ENCODE measurements at regions not wholly inside any gene's neighbourhood (a gene's known extent, or its start where the extent isn't known, plus 50 kb on each side); places are given as distances from the start of the nearest gene placed in this dataset.

DNA sequence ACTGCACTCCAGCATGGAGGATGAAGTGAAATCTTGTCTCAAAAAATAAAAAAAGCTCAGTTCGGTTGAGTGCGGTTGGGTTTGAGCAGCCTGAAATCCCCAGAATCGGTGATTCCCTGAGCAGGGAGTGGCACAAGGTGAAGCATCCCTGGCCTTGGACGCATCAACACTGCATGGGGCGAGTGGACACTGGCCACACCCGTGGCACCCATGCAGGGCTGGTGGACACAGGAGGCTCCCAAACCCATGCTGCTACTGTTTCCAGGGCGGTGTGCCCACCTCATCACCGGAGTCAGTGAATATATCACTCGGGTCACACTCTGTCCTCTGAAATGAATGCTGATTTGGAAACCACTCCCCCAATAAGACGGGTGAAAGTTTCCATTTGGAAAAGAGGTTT, 53.4 kb upstream of the ACTRT2 start:
- no peak for DNase-seq (ENCODE audit: low read depth)
- no peak overlapping the region for H3K4me3 ChIP-seq (ENCODE audit: low read depth, low read length)
- TF ChIP-seq, protein P1, sequence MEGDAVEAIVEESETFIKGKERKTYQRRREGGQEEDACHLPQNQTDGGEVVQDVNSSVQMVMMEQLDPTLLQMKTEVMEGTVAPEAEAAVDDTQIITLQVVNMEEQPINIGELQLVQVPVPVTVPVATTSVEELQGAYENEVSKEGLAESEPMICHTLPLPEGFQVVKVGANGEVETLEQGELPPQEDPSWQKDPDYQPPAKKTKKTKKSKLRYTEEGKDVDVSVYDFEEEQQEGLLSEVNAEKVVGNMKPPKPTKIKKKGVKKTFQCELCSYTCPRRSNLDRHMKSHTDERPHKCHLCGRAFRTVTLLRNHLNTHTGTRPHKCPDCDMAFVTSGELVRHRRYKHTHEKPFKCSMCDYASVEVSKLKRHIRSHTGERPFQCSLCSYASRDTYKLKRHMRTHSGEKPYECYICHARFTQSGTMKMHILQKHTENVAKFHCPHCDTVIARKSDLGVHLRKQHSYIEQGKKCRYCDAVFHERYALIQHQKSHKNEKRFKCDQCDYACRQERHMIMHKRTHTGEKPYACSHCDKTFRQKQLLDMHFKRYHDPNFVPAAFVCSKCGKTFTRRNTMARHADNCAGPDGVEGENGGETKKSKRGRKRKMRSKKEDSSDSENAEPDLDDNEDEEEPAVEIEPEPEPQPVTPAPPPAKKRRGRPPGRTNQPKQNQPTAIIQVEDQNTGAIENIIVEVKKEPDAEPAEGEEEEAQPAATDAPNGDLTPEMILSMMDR (IDR thresholded peaks at IDR 0.05; ENCODE audit: control insufficient read depth, extremely low read depth, insufficient read depth): no peak

DNA sequence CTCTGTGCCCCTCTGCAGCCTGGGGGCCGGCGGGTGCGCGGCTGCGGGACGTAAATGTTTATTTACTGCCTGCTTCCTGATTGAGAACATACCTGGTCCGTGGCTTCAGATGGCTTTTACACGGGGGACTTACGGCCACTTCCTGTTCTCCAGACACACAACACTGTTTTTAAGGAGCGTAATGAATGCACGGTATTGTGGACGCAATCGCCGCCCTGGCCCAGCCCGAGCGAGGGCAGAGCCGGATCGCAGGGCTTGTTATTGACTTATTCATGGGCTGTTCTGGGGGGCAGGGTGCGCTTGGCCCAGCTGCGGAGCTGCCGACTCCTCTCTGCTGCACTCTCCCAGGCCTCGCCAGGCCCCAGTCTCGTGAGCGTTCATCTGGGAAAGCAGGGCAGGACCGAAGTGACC, 52.8 kb upstream of the ACTRT2 start:
- TF ChIP-seq, protein P1 (IDR thresholded peaks at IDR 0.05; ENCODE audit: control insufficient read depth, extremely low read depth, insufficient read depth): no peak
- DNase-seq (ENCODE audit: low read depth): no peak
- no peak overlapping the region for H3K4me3 ChIP-seq (ENCODE audit: low read depth, low read length)

- DNase-seq (ENCODE audit: low read depth): no peak
- TF ChIP-seq, protein P1 (IDR thresholded peaks at IDR 0.05; ENCODE audit: control insufficient read depth, extremely low read depth, insufficient read depth): no peak
- no peak overlapping the region for H3K4me3 ChIP-seq (ENCODE audit: low read depth, low read length)
Measured at GRCh38 chr1:2969011-2969844, 52.0 kb upstream of the ACTRT2 start.

DNA sequence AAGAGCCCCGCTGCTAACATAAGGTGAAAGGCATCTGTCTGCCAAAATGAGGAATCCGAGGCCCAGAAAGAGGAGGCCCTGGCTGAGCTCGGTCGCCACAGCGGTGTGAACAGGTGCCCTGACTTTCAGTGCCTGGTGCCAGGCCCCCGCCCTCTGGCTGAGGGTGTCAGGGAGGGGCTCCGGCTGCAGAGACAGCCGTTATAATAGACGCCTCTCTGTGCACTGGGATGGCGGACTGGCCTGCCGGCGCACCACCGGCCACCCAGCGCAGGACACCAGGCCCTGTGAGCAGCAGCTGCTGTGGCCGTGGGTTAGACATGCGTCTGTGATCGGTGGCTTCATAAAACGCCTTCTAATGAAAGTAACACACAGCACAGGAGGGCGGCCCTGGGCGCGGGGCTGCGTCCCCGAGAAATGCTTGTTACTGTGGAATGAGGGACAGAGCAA, 51.4 kb upstream of the ACTRT2 start:
- no peak overlapping the region for H3K4me3 ChIP-seq (ENCODE audit: low read depth, low read length)
- TF ChIP-seq, protein P1 (IDR thresholded peaks at IDR 0.05; ENCODE audit: control insufficient read depth, extremely low read depth, insufficient read depth): no peak
- no peak for DNase-seq (ENCODE audit: low read depth)

- no peak overlapping the region for H3K4me3 ChIP-seq (ENCODE audit: low read depth, low read length)
- DNase-seq (ENCODE audit: low read depth): no peak
- TF ChIP-seq, protein P1 (IDR thresholded peaks at IDR 0.05; ENCODE audit: control insufficient read depth, extremely low read depth, insufficient read depth): no peak
Measured at GRCh38 chr1:2970311-2971071, 50.8 kb upstream of the ACTRT2 start.

GRCh38 chr1:2971101-2971501, 50.2 kb upstream of the ACTRT2 start:
- TF ChIP-seq, protein P1 (IDR thresholded peaks at IDR 0.05; ENCODE audit: control insufficient read depth, extremely low read depth, insufficient read depth): no peak
- DNase-seq (ENCODE audit: low read depth): no peak

More at GRCh38 chr1:2971101-2971501, 50.2 kb upstream of the ACTRT2 start:
- no peak overlapping the region for H3K4me3 ChIP-seq (ENCODE audit: low read depth, low read length)
